Ammon's horn (tissue), 1 donor: ENCODE measurements at regions not wholly inside any gene's neighbourhood (a gene's known extent, or its start where the extent isn't known, plus 50 kb on each side); places are given as distances from the start of the nearest gene placed in this dataset.
"Not testable (repeated sequence)": the region's sequence is repeated elsewhere in the genome, so short reads cannot be mapped to it uniquely, and the experiment has no call there.

Source experiments
- DNase-seq: peaks from one replicate; pipeline ENCODE4 v3.0.0-alpha.2; 2016; ENCODE audit warnings: low spot score

DNA sequence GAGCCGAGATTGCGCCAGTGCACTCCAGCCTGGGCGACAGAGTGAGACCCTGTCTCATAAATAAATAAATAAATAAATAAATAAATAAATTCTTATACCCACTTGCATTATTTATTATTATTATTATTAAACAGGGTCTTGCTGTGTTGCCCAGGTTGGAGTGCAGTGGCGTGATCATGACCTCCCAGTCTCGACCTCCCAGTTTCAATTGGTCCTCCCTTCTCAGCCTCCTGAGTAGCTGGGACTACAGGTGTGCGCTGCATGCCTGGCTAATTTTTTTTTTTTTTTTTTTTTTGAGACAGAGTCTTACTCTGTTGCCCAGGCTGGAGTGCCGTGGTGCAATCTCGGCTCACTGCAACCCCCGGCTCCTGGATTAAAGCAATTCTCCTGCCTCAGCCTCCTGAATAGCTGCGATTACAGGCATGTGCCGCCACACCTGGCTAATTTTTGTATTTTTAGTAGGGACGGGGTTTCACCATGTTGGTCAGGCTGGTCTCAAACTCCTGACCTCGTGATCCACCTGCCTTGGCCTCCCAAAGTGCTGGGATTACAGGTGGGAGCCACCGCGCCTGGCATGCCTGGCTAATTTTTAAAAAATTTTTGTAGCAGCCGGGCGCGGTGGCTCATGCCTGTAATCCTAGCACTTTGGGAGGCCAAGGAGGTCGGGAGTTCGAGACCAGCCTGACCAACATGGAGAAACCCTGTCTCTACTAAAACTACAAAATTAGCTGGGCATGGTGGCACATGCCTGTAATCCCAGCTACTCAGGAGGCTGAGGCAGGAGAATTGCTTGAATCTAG is 150.2 kb downstream of the SEC14L1 start:
- not testable (repeated sequence) for DNase-seq

DNA sequence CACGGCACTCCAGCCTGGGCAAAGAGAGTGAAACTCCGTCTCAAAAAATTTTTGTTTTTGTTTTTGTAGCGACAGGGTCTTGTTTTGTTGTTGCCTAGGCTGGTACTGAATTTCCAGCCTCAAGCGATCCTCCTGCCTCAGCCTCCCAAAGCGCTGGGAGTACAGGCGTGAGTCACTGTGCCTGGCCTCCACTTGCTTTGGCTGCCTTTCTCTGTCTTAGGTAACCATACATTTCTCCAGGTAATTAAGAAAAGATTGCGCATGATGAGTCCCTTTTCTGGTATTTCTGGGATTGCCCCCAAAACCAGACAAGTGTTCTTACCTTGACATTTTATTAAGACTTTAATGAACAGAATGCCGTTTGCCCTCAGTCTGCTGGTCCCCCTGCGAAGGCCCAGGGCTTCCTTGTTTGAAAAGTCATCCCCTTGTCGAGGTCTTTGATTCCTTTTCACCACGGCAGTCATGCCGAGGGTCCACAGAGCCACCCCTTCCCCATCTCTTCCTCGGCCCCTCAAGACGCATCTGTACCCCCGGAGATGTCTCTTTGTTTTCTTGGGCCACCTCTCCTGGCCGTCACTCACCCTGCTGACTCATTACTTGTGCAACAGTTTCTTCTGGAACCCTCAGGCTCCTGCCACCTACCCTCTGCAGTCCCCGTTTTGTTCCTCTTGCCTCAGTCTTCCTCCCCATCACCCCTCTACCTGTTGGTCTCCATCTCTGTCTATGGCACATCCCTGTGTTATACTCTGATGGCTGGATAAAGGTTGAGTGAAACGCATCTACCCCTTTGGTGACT is 151.0 kb downstream of the SEC14L1 start:
- DNase-seq = no peak

DNA sequence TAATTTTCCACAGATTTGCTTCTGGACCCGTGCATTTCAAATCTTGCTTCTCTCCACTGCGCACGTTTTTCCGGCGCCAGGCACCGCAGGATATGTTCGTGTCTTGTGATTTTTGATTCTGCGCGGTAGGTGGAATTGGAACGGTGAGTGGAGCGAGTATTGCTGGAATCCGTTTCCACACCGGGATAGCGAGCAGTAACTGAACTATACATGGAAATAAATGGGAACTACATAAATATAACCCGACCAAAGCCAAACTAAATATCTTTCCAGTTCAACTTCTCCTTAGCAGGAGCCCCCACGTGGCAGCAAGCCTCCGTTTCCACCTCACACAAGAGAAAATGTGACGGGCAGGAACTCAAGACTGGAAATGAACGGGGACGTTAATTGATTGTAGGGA is 154.0 kb downstream of the SEC14L1 start:
- DNase-seq = no peak

DNA sequence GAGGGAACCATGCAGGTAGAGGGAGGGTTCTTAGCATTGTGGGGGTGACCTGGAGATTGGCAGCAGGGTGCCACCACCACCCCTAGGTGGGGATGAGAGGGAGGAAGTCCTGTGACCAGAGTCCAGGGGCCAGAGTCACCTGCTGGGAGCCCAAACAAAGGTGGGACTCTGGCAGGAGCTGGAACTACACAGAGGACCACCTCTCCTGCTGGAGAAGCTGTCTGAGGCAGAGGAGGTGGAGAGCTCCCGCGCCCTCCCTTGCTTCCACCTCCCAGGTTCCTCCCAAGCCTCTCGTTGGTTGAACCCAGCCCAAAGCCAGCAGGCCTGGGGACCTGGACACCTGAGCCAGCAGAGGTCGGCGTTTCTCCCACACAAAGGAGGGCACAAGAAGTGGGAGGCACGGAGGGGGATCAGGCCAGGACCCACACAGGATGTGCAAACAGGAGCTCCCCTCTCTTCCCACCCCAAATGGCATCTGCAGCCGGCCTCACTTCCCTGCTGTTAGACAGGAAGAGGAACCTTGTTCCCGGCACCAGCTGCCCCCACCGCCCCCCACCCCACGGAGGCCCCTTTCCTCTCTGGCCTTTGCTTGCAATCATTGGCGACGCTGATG is 154.6 kb downstream of the SEC14L1 start:
- DNase-seq = no peak

DNA sequence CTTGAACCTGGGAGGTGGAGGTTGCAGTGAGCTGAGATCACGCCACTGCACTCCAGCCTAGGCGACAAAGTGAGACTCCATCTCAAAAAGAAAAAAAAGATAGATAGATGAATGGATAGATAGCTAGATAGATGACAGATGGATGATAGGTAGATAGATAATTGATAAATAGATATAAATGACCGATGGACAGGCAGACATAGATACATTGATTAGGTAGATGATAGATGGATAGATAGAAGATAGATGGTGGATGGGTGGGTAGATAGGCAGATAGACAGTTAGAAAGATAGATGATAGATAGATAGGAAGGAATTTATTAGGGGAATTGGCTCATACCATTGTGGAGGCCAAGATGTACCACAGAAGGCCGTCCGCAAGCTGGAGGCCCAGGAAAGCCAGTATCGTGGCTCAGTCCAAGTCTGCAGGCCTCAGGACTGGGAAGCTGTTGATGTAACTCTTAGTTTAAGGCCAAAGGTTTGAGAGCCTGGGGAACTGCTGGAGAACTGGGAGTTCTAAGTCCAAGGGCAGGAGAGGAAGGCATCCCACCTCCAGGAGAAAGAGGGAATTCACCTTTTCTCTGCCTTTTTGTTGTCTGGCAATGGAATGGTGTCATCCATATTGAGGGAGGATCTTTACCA is 156.1 kb downstream of the SEC14L1 start:
- no peak for DNase-seq

DNA sequence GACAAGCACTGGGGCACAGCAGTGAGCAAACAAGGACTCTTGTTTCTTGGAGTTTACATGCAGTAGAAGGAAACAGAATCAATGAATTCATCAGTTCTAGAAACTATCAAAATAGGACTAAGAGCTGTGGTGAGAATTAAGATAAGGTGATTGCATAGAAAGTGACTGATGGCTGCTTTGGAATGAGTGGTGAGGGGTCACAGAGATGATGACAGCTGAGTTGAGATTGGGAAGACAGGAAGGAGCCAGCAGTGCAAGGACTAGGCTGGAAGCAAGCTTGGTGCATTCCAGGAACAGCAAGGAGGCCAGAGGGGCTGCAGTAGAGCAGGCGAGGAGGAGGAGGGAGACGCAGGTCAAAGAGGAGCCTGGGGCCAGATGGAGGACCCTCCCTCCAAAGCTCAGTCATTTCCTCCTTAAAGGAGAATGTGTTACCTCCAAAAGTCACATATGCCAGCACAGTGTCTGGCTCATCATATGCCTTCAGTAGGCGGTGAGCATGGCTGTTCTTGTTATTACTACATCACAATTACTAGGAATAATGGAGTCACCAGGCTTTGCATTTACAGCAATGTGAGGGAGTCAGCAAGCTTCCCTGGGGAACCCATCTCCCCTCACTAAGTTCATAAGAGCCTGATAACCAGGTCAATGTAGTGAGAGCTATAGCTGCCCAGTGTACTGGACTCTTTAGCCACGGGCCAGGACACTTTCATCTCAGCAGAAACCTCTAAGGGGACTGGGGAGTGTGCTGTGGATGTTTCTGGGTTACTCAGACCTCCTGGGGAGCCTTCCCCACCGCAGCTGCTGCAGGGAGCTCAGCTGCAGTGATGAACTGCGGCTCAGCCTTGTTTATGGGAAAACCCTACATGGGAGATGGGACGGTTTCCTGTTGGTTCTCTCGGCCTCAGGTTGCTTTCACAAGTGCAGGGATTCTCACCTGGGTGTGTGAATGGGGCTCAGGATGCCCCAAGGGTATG is 157.2 kb downstream of the SEC14L1 start:
- DNase-seq = no peak

DNA sequence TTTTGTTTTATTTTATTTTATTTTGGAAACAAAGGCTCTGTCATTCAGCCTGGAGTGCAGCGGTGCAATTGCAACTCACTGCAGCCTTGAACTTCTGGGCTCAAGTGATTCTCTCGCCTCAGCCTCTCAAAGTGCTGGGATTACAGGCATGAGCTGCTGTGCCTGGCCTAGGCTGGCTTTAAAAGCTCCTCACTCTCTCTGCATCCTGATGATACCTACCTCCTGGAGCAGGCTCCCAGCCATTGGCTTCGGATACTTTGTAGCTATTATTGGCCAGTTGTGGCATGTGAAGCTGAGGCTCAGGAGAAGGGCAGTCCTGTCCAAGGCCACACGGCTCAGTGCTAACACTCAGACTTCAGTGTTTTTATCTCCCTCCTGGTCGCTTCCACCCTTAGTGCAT is 158.0 kb downstream of the SEC14L1 start:
- DNase-seq = no peak

DNA sequence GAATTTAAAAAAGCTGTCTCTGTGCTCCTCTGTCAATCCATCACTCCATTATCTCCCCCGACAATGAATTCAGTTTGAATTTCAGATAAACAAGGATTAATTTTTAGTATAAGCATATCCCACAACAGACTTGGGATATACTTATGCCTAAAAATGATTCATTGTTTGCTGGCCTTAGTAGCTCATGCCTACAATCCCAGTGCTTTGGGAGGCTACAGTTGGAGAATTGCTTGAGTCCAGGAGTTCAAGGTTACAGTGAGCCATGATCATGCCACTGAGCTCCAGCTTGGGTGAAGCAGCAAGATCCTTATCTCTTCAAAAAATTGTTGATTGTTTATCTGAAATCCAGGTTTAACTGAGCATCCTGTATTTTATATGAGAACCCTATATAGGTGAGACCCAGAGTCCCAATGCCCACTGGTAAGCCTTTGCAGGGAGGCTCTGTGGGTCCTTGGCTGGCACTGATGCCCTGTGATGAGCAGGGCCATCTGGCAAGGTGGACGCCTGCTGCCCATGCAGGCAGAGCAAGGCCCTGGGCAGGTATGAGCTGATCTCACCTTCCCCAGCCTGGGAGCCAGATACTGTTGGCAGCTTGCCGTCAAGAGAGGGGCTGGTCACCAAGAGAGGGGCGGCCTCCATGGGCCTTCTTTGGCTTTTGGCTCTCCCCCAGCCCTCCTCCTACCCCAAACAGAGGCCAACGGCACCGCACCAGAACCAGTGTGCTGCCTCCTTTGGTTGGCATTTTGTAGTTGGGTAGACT is 158.7 kb downstream of the SEC14L1 start:
- DNase-seq = no peak

DNA sequence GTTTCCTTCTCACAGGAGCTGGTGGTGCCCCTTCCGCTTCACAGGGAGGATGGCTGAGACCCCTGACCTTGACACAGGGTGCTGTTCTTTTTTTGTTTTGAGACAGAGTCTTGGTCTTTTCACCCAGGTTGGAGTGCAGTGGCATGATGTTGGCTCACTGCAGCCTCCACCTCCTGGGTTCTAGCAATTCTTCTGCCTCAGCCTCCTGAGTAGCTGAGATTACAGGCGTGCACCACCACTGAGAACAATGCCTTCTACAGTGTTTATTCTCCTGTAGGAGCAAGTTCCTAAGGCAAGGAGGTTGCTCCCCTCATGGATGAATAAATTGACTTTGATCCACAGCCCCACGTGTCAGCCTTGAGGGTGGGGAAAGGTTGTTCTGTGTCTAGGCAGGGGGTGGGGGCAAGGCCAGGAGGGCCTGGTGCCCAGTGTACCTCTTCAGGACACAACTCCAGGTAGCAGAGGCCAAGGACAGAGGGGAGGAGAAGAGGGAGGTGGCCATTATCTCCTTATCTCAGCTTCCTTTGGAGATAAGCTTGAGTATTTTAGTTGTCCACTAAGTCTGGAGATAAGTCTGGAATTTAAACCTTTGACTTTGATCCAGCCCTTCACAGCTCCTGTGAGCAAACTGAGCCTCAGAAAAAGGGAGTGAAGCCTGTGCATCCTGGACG is 159.4 kb downstream of the SEC14L1 start:
- no peak for DNase-seq

DNA sequence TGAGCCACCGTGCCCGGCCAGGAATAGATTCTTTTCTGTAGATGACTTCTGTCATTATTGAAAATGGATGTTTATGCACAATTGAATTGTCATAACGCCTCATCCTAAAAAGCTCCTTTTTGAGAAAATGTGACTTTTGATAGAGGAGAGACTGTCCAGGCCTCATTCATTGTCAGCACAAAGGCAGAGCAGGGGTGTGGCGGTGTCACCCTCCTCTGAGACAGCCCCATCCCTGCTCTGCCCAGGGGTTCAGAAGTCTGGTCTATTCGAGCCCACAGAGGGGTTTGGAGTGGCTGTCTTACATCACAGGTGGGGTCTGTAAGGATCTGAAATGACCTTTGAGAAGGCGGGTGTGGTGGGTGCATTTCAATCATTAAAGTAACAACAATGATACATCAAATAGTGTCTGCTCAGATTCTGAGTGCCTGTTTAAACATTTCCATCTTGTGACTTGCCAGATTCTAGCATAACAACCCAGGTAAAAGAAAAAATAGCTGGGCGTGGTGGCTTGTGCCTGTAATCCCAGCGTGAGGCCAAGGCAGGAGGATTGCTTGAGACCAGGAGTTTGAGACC is 161.0 kb downstream of the SEC14L1 start:
- DNase-seq = no peak

DNA sequence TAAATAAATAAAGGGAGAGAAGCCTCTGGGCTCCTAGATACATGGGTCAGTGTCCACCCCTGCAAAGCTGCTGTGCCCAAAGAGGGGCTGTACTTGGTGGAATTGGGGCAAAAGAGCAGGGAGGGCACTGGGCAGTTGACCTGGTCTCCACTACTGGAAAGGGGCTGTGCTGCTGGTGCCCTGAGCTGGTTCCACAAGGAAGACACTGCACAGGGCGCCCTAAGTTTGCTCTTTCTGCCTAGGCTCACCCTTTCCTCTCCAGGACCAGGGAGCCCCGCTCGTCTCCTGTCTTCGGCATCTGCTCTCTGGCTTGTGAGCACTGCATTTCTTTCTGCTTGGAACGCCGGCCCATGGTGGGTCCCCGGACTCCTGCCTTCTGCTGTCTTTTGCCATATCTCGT is 161.9 kb downstream of the SEC14L1 start:
- DNase-seq = no peak

DNA sequence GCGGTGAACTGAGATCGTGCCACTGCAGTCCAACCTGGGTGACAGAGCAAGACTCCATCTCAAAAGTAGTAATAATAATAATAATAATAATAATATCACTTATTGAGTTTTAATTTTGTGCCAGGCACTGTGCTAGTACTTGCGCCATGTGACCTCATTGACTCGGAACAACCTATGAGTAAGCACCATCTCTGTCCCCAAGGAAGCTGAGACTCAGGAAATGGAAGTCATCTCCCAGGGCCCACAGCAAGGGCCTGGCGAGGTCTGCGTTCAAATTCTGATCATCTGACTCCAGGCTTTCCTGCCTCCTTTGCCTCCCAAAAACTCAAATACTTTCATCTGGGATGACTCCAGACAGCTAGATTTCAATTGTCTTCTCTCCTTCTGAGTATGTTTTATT is 162.9 kb downstream of the SEC14L1 start:
- DNase-seq = no peak

DNA sequence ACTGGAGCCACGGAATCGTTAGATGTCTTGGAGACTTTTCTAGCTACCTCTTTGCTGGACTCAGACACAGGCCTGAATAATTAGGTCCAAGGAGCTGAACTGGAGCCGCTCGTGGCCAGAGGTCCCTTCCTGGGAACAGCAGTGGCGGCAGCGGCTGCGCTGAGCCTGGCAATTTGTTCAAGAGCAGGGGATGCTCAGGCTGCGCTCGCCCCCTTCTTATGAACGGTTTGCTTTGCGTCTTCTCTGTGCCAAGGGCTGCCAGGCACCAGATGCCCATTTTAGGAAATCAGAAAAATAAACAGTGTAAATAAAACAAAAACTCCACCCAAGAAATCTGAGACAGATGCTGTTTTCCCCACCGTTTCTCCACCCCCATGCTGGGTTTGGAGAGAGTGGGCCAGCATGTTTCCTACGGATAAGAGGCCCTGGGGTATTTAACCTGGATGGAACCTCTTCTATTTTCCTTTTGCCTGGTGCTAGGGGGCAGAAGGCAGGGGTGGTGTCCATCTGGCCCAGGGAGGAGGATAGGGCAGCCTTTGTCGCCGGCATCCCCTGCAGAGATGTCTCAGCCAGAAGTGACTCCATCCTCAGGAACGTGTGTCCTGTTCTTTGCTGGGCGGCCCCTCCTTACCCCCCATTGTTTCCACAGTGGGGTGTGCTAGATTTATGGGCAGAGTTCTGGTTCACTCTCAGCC is 163.4 kb downstream of the SEC14L1 start:
- DNase-seq = no peak

DNA sequence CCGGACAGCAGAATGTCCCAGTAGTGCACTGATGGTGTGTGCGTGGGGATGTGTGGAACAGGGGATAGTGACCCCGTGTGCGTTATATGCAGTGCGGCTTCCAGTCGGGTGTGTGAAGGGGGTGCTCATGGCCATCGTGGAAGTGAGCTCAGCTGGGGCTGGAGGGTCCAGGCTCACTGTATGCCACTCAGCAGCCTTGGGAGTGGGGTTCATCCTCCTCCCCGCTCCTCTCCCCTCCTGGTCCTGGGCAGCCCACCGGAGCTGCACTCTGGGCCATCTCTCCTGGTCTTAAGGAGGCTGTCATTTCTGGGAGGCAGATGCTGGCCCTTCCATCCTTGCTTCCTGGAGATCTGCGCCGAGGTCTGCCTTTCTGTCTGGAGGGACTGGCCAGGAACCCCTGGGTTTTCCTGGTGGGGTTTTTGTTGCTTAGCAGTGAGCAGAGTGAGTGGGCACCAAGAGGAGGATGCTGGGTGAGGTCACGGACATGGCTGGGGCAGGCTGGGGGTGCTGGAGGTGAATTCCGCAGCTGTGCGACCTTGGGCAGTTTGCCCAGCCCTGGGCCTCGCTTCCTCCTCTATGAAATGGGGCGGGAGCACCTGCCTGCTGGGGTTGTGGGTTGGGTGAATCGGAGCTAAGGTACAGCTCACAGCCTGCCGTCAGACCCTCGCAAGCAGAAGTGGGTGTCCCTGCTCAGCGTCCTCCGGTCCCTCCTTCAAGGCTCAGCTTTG is 164.1 kb downstream of the SEC14L1 start:
- DNase-seq = no peak

DNA sequence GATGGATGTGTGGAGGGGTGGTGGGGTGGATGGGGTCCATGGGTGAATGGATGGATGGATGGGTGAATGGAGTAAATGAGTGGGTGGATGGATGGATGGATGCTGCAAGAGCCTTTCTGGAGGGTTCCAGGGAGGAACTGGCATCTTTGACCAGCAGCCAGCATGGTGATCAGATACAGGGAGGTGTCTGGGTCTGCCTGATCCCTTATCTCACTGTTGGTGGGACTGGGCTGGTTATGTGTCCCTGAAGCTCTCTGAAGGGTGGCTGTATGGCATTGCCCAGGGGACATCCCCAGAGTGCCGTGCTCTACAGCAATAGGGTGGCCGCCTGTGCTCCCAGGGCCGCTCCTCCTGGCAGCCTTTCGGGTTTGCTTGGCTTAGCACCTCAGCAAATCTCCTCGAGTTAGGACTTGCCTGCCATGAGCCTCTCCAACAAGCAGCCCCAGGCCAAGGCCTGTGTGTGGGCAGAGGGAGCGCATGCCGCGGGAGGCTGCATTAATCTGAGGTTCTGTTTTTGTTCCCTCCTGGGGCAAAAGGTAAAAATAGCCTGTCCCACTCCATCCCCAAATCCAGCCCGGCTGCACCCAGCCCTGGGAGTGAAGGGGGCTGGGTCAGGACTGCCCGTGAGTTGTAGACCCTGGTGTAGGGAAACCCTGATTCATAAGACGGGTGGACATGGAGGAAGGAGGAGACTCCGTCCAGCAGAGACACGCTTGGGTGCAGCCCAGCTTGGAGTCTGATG is 165.4 kb downstream of the SEC14L1 start:
- DNase-seq = no peak

DNA sequence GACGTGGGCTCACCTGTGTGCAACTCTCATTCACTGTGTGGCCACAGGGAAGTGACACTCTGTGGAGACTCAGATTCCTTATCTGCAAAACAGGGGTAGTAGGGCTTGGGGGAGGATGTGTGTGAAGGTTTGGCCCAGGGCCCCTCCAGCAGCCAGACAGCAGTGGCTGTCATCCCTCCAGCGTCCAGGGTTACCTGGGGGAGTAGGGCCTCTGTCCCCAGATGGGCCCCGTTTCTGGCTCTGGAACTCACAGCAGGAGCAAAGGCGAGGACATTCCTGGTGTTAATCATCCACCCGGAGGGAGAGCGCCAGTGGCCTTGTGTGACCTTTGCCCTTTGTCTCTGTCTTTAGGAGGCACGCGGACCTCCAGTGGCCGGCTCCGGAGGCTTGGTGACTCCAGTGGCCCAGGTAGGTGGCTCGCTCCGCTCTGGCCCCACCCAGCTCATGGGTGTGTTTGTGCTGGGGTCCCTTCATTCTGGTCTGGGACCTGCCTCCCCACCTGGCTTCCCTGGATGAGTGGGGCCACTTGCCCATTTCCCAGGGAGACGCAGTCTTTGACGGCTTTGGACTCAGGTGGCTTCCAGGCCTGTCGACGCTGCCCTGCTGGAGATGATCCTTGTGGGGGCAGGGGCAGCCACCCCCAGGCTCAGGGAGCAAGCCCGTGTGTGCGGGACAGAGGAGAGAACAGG is 166.2 kb downstream of the SEC14L1 start:
- no peak for DNase-seq
